GM19438 (cell line): ENCODE measurements at regions not wholly inside any gene's neighbourhood (a gene's known extent, or its start where the extent isn't known, plus 50 kb on each side); places are given as distances from the start of the nearest gene placed in this dataset.

Source experiments
- ATAC-seq: cut with Tn5 transposase; IDR thresholded peaks from one replicate; pipeline ENCODE4 v1.9.1; 2021; ENCODE audit warnings: low read depth; ENCODE audit not compliant: unreplicated experiment

DNA sequence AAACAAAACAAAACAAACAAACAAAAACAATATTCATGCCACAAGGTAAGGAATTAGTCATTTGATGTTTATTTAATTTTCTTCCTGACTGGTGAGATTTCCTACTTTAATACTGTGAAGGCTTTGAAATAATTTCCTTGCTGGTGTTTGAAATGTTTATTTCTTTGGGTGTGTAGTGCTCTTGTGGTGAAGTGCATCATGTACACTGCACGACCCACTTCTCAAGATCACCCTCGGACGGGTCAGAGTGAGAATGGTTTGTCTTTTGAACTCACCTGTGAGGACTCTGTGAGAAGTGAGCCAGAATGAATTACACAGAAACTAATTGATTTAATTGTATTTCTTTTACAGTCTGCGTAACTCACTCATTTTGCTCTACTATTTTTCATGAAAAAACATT, 1211.5 kb downstream of the SORCS1 start:
- ATAC-seq, result no peak

DNA sequence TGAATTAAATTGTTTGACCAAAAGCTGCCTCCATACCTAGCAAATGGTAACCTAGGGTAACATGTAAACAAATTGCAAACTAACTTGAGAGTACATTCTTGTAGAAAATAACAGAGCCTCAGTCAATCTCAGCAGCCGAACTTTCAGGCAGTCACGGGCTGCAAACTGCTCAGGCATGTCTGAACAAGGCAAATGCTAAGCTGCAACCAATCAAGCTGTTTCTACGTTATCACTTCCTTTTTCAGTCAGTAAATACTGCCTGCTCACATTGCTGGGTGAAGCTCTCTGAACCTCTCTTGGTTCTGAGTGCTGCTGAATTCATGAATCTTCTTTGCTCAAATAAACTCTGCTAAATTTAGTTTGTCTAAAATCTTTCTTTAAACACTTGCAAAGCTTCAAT, 1212.4 kb downstream of the SORCS1 start:
- ATAC-seq, result peak; percentile 79

- no peak for ATAC-seq
Observed at GRCh38 chr10:105950410-105950809, 1214.1 kb downstream of the SORCS1 start.

DNA sequence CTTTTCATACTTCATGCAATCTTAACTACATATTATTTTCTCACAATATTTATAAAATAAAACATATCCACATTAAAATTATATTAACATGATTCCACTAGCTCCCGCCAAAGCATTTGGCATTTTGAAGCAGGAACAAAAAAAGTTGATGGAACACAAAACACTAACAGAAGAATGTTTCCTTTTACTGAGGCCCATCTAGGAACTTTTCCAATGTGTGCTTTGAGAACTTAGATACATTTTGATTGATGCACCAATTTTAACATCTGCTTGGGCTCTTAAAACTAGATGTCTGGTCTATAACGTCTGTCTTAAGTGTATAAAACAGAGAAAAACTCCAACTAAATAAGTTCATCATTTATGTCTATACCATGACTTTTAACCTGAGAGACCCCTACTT, 1214.8 kb downstream of the SORCS1 start:
- ATAC-seq, result no peak

DNA sequence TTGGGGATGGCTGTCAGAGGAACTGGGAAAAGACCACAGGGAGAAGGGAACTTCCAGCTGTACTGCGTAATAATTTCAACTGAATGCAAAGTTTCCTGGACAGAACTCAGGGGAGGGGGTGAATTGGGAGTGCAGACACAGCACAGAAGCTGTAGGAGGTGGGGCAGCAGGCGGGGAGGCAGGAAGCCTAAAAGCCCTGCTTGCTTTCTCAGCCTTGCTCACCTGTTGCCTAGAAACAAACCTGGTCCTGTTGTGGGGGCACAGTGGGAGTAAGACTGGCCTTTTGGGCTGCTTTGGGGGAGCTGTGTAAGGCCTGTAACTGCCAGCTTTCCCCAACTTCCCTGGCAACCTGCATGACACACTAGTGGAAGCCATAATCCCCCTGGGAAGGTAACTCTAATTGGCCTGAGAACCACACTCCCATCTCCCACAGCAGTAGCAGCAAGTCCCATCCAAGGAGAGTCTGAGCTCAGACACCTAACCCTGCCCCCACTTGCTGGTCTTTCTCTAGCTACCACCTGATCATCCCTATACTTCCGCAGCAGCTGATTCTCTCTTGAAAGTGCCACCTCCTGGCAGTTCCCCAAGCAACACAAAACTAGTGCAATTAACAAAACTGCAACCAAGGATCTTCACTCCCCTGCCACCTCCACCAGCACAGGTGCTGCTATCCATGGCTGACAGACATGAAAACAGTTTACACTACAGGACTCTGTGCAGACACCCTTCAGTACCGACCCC, 1239.3 kb downstream of the SORCS1 start:
- no peak for ATAC-seq

DNA sequence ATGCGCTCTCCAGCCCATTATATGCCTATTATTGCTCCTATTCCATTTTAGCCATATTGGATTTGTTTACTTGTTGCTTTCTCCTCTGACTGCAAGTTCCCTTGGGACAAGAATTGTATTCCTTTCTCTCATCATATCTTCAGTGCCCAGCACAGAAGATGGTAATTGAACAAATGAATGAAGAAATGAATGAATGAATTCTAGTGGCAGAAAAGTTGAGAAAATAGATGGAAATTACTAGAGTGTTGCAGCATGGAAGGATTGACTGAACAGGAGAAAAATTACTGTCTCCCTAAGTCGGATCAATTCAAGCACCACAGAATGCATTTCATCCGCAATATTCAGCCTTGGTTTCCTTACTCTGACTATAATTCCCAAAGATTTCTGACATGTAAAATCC, 1243.2 kb downstream of the SORCS1 start:
- no peak for ATAC-seq

DNA sequence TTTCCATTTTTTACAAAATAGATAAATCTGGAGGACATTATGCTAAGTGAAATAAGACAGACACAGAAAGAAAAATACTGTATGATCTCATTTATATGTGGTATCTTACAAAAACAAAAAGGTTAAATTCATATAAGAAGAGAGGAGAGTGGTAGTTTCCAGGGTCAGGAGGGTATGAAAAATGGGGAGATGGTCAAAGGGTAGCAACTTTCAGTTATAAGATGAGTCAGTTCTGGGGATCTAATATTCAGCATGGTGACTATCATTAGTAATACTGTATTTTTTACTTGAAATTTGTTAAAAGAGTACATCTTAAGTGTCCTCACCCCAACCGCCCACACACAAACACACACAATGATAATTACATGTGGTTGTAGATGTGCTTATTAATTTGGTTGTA, 1250.1 kb downstream of the SORCS1 start:
- no peak for ATAC-seq

DNA sequence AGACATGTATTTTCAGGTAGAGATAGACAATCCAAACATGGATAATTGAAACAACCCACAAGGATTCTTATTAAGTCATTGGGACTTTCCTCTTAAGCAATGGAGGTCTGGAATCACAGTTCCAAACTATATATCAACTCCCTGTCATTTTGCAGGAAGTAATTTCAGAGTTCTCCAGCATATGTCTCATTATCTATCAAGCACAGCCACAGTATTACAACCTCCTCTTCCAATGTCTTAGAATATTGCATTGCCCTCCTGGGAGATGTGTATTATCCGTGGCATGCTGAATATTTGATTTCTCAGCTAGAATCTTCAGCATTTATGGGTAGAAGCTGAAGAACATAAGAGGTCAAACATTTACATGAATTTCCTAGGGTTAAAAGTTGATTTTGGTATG, 1255.8 kb downstream of the SORCS1 start:
- ATAC-seq, result no peak

DNA sequence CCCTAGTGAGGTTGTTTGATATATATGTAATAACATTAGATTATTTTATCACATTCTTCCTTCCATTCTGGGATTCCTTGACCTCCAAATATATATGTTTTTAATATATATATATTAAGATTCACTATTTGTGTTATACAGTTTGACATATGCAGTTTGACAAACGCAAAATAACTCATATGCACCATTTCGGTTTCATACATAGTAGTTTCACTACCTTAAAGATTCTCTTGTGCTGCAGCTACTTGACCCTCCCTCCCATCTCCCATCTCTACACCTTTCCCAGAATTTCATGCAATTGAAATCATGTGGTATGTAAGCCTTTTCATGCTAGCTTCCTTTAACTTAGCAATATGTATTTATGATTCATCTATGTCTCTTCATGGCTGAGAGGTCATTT, 1244.4 kb downstream of the SORCS3 start:
- no peak for ATAC-seq

- ATAC-seq, result no peak
Observed at GRCh38 chr10:105879401-105879800, 1238.3 kb downstream of the SORCS3 start.

GRCh38 chr10:105875050-105875449, 1234.0 kb downstream of the SORCS3 start:
- ATAC-seq, result no peak

DNA sequence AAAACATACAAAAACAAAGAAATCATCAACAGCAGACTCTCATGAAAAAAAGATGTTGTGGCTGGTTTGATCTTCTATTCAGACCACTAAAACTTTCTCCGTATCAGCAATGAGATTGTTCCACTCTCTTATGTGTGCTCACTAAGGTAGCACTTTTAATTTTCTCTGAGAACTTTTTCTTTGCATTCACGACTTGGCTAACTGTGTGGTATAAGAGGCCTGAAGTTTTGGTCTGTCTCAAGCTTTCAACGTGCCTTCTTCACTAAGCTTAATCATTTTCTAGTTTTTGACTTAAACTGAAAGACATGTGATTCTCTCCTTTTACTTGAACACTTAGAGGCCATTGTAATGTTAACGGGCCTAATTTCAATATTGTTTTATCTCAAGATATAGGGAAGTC, 1231.6 kb downstream of the SORCS3 start:
- ATAC-seq, result no peak

- ATAC-seq, result no peak
Observed at GRCh38 chr10:105868935-105869334, 1227.8 kb downstream of the SORCS3 start.

DNA sequence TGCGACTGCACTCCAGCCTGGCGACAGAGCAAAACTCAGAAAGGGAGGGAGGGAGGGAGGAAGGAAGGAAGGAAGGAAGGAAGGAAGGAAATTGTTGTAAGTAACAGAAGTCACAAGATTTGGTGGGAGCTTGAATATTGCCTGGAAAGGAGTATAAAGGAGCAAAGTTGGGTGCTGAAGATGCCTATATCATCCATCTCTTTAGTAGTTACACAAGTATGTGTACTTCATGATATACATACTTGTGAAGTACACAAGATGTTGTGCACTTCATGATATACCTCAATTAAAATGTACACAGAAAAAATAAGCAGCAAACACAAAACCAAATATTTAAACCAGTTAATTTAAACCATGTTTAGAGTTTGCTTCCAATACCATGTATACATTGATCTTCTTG, 1223.8 kb downstream of the SORCS3 start:
- ATAC-seq, result no peak

DNA sequence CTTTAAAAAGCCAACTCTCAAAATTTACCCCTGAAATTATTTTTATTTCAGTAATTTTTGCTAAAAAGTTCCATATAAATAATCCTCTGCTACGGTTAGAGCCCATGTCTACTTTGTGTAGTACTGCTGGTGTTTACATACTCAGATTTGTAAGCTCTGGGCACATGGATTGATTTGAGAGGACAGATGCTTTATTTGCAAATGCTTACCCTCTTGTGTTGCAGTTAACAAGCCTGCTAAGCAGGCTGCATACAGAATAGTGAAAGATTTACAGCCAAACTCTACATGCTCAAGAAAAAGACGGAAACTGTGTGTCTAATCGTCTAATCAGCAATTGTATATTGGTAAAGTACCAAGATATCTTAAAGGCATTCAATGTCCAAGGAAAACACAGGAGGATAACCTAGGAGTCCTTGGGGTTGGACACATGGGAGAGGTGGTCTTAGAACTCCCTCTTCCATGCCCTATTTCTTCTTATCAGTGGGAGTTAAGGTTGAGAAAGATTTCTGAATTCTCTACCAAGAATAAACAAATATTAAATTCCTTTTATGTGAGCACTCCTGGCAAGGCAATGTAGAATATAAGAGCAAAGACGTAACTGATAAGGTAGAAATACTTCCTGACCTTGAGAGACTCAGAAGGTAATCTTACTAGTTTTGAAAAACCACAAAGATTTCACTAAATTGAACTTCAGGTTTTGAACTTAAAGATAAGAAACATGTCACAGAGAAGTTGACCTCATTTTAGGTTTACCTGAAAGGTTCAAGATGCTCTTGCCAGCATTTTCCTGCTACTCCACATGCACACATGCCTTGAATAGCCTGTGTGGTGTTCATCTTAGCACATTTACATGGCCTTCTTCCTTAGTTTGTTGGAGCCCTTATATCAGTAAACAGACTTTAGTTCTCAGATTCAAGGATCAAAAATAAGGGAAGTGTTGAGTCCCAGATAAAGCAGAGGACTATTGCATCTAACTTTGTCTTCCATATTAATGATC, 1216.5 kb downstream of the SORCS3 start:
- ATAC-seq, result no peak

- no peak for ATAC-seq
Observed at GRCh38 chr10:105855791-105856190, 1214.7 kb downstream of the SORCS3 start.

- ATAC-seq, result no peak
Observed at GRCh38 chr10:105844676-105845570, 1203.8 kb downstream of the SORCS3 start.

DNA sequence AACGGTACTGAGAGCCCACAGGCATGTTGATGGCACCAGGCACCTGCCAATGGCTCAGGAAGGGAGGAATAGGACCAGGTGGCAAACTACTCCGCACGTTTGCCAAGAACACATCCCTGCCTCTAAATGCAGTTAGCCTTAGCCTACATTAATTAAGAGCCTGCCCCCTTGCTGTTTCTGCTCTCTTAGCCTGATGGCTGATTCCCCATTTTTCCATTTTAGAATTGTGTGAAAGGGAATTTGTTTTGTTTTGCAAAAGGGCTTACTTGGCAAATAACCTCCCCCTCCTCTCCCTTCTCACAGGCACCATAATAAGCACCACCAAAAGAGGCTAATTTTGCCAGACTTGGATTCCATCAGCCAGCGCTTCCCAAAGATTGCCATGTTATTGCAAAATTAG, 1203.2 kb downstream of the SORCS3 start:
- ATAC-seq, result no peak

DNA sequence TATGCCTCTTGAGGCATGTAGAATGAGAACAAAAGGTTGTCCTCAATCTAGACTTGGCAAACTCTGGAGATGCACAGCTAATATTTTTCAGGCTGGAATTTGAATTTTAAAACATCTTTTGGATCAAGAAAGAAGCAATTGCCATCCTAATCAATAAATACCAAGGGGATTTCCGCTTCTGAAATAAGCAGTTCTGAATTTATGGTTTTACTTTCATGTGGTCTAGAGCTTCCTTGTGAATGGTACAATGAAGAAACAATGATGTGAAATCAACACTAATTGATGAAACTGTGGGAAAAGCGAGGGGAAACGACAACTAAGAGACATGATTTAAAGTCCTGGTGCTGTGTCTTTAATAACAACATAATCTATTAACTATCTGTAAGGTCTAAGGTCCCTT, 1202.7 kb downstream of the SORCS3 start:
- no peak for ATAC-seq

DNA sequence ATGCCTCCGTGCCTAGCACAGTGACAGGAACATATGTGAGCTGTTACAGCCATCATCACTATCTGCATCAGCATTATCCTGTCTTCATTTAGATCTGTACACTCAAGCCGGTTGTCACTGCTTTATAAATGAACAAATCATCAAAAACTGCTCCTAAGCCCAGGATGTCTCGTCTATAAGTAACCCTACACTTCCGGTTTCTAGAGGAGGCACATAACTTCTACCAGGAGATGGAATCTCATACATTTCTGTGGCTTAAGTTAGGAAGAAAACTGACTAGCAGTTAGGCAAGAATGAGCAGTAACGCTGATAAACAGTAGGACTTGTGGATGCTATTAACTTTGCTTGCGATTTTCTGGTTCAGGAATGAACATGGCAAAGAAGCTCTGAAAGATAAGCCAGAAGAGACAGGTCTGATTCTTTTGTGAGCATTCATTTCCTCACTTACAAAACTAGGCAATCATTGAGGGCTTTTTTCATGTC, 1199.2 kb downstream of the SORCS3 start:
- no peak for ATAC-seq

- ATAC-seq, result no peak
Observed at GRCh38 chr10:105838392-105838791, 1197.3 kb downstream of the SORCS3 start.
